Adrenal gland (tissue), 5 donors: ENCODE measurements at regions not wholly inside any gene's neighbourhood (a gene's known extent, or its start where the extent isn't known, plus 50 kb on each side); places are given as distances from the start of the nearest gene placed in this dataset.
"Not testable (repeated sequence)": the region's sequence is repeated elsewhere in the genome, so short reads cannot be mapped to it uniquely, and the experiment has no call there.

Experiments used
- POLR2A ChIP-seq, 2 donors: fragments of 450-650 bp; IDR thresholded peaks; one replicate each; pipeline ENCODE4 v1.6.1; 2017; ENCODE audit warnings: antibody characterized with exemption in 2 of 2, mild to moderate bottlenecking in 2 of 2, moderate library complexity in 1 of 2
- TF ChIP-seq, protein P1 (sequence below), 6 experiments: fragments of 450-650 bp in 4 of 6; fragments of 200-600 bp in 2 of 6; sonication (generic) in 1 of 6; IDR thresholded peaks; 1 replicate in 5 of 6; 2 replicates in 1 of 6; pipeline versions ENCODE4 v1.5.1 to v1.8.0; 2016 to 2021; ENCODE audit warnings: antibody characterized with exemption in 6 of 6, mild to moderate bottlenecking in 2 of 6, moderate library complexity in 1 of 6
- donor health status: DM: no; HTN: no; CAD: no.

- TF ChIP-seq, protein P1, sequence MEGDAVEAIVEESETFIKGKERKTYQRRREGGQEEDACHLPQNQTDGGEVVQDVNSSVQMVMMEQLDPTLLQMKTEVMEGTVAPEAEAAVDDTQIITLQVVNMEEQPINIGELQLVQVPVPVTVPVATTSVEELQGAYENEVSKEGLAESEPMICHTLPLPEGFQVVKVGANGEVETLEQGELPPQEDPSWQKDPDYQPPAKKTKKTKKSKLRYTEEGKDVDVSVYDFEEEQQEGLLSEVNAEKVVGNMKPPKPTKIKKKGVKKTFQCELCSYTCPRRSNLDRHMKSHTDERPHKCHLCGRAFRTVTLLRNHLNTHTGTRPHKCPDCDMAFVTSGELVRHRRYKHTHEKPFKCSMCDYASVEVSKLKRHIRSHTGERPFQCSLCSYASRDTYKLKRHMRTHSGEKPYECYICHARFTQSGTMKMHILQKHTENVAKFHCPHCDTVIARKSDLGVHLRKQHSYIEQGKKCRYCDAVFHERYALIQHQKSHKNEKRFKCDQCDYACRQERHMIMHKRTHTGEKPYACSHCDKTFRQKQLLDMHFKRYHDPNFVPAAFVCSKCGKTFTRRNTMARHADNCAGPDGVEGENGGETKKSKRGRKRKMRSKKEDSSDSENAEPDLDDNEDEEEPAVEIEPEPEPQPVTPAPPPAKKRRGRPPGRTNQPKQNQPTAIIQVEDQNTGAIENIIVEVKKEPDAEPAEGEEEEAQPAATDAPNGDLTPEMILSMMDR (IDR thresholded peaks at IDR 0.05), result not testable (repeated sequence)
- TF ChIP-seq POLR2A (IDR thresholded peaks at IDR 0.05), result not testable (repeated sequence)
Measured at GRCh38 chr6:119405114-119405513, 55.6 kb upstream of the MAN1A1 start.
